NCI-H187 treated with DMSO at 0.1 percent for 48 hours (cell line): ENCODE measurements at regions not wholly inside any gene's neighbourhood (a gene's known extent, or its start where the extent isn't known, plus 50 kb on each side); places are given as distances from the start of the nearest gene placed in this dataset.

Experiments used
- DNase-seq: peaks from one replicate; lab custom pipeline; 2025; lab: John Stamatoyannopoulos, UW

- DNase-seq = no peak
Observed at GRCh38 chr4:26073886-26074560, 160.0 kb downstream of the SMIM20 start.

GRCh38 chr4:26074712-26075430 is 160.9 kb downstream of the SMIM20 start:
- no peak for DNase-seq

- no peak for DNase-seq
Observed at GRCh38 chr4:26075583-26075982, 161.6 kb downstream of the SMIM20 start.

- DNase-seq = no peak
Observed at GRCh38 chr4:26076000-26076587, 162.1 kb downstream of the SMIM20 start.

GRCh38 chr4:26076896-26077295 is 162.9 kb downstream of the SMIM20 start:
- no peak for DNase-seq

- no peak for DNase-seq
Observed at GRCh38 chr4:26077756-26078155, 163.7 kb downstream of the SMIM20 start.

- DNase-seq = no peak
Observed at GRCh38 chr4:26080870-26081628, 167.0 kb downstream of the SMIM20 start.

GRCh38 chr4:26081795-26082498 is 167.9 kb downstream of the SMIM20 start:
- peak; percentile 42 for DNase-seq

- DNase-seq = no peak
Observed at GRCh38 chr4:26082565-26082964, 168.5 kb downstream of the SMIM20 start.

- DNase-seq = no peak
Observed at GRCh38 chr4:26083987-26084386, 170.0 kb downstream of the SMIM20 start.

GRCh38 chr4:26084414-26084813 is 170.4 kb downstream of the SMIM20 start:
- DNase-seq = no peak

- DNase-seq = no peak
Observed at GRCh38 chr4:26085551-26085950, 171.5 kb downstream of the SMIM20 start.

GRCh38 chr4:26086621-26087441 is 172.8 kb downstream of the SMIM20 start:
- DNase-seq = no peak

GRCh38 chr4:26088433-26088928 is 174.5 kb downstream of the SMIM20 start:
- no peak for DNase-seq

GRCh38 chr4:26093551-26093950 is 179.5 kb downstream of the SMIM20 start:
- DNase-seq = no peak

- DNase-seq = no peak
Observed at GRCh38 chr4:26094076-26094475, 180.1 kb downstream of the SMIM20 start.

GRCh38 chr4:26094911-26095310 is 180.9 kb downstream of the SMIM20 start:
- no peak for DNase-seq

- no peak for DNase-seq
Observed at GRCh38 chr4:26099967-26100366, 185.9 kb downstream of the SMIM20 start.

- no peak for DNase-seq
Observed at GRCh38 chr4:26101011-26101410, 187.0 kb downstream of the SMIM20 start.

GRCh38 chr4:26104056-26104685 is 190.2 kb downstream of the SMIM20 start:
- DNase-seq = no peak
